ENCODE measurements at regions not wholly inside any gene's neighbourhood (a gene's known extent, or its start where the extent isn't known, plus 50 kb on each side); places are given as distances from the start of the nearest gene placed in this dataset.

GRCh38 chr15:39447346-39447745 is 133.5 kb upstream of the THBS1 start:
- H4K5ac ChIP-seq (ENCODE audit: insufficient read length, low read depth, low read length) = no peak overlapping the region
- H3K27me3 ChIP-seq (replicated peaks in 1 of 4; ENCODE audit: control insufficient read depth in 3 of 4, extremely low read depth in 1 of 4, insufficient read depth in 3 of 4, low read length in 3 of 4) = no peaks in the 10 kb centered on the region
- H3K27ac ChIP-seq (ENCODE audit: low read depth, low read length) = no peak overlapping the region
- H3K9ac ChIP-seq (replicated peaks in 1 of 4; ENCODE audit: extremely low read depth in 1 of 4, low read depth in 3 of 4, low read length in 3 of 4) = no peak overlapping the region
- H4K91ac ChIP-seq (replicated peaks; ENCODE audit: insufficient read length, low read length) = no peak overlapping the region
- no peak overlapping the region for H2BK120ac ChIP-seq (replicated peaks; ENCODE audit: low read depth, low read length)
- H2BK12ac ChIP-seq (ENCODE audit: low read depth, low read length) = no peak overlapping the region
- H4K20me1 ChIP-seq (replicated peaks in 1 of 2; ENCODE audit: control insufficient read depth in 1 of 2, insufficient read depth in 2 of 2, low read length in 2 of 2) = no peaks in the 10 kb centered on the region
- POLR2A ChIA-PET (ENCODE audit: partially characterized antibody) = no interaction called here
- H2BK15ac ChIP-seq (ENCODE audit: low read length) = no peak overlapping the region
- no peak overlapping the region for H3K4me3 ChIP-seq (ENCODE audit: extremely low read depth in 1 of 4, insufficient read depth in 2 of 4, low read depth in 3 of 4, low read length in 4 of 4)
- no peak overlapping the region for H4K8ac ChIP-seq (ENCODE audit: extremely low read depth, insufficient read depth, low read length)
- H3K36me3 ChIP-seq (ENCODE audit: control insufficient read depth in 2 of 4, insufficient read depth in 4 of 4, low read length in 3 of 4) = no peaks in the 10 kb centered on the region
- 80% methylated on average over 2 of the region's 2 CpGs; no CpG with 5 or more reads in 1 of the 2 experiments for WGBS, 2 experiments (ENCODE audit: extremely low coverage in 1 of 2, insufficient coverage in 1 of 2, insufficient read length in 1 of 2, insufficient replicate concordance in 2 of 2, low coverage in 1 of 2, low lambda C conversion rate in 2 of 2, missing lambda C conversion rate in 1 of 2)
- no peaks in the 10 kb centered on the region for H3K79me1 ChIP-seq (ENCODE audit: low read depth, low read length)
- no peak for DNase-seq (ENCODE audit: low read depth in 1 of 2, low spot score in 2 of 2)
- no peak overlapping the region for H2BK5ac ChIP-seq (ENCODE audit: low read depth, low read length)
- CTCF ChIA-PET (ENCODE audit: partially characterized antibody) = interaction anchor here (1.2 kb wide), 1 partner anchor 133 kb away, joined by 7 read pairs; no protein-coding TSS in a partner anchor
- H3K79me2 ChIP-seq (ENCODE audit: control insufficient read depth in 1 of 2, insufficient read depth in 2 of 2, low read length in 2 of 2) = no peaks in the 10 kb centered on the region
- H2BK20ac ChIP-seq (ENCODE audit: low read length) = no peak overlapping the region
- peak overlapping the region; percentile 10 for H3K4ac ChIP-seq (replicated peaks; ENCODE audit: insufficient read length, low read depth, low read length)
- no peak for FAIRE-seq
- no peak overlapping the region for H3K4me2 ChIP-seq (ENCODE audit: insufficient read depth in 1 of 2, low read depth in 2 of 2, low read length in 2 of 2)
- peaks cover 0 to 4% (median 0%) of the 10 kb centered on the region in 4 experiments; a peak in 3 of 7 replicates for H3K4me1 ChIP-seq (replicated peaks in 1 of 4; ENCODE audit: control insufficient read depth in 3 of 4, insufficient read depth in 4 of 4, low read length in 3 of 4)
- no peaks in the 10 kb centered on the region for H3K23me2 ChIP-seq (ENCODE audit: low read depth, low read length)
- no peak overlapping the region for H3K56ac ChIP-seq (replicated peaks; ENCODE audit: insufficient read length, low read depth, low read length)
- H3K9me3 ChIP-seq (ENCODE audit: insufficient read depth in 2 of 2, low read depth in 1 of 2, low read length in 1 of 2) = peaks cover 0 to 5% of the 10 kb centered on the region in 2 experiments; a peak in 1 of 4 replicates
- no peak overlapping the region for H2AFZ ChIP-seq (ENCODE audit: low read length)
- H3K18ac ChIP-seq (ENCODE audit: extremely low read depth, low read length) = no peak overlapping the region
- H3K14ac ChIP-seq (ENCODE audit: insufficient read length) = no peak overlapping the region
- no peak overlapping the region for H2AK5ac ChIP-seq (ENCODE audit: low read depth, low read length)
- H3K23ac ChIP-seq (ENCODE audit: insufficient read length) = no peak overlapping the region
- TF ChIP-seq SIN3A (conservative IDR thresholded peaks at IDR 0.05 in 1 of 2, IDR thresholded peaks at IDR 0.05 in 1 of 2; ENCODE audit: low read depth in 1 of 2, low read length in 2 of 2) = no peak
